ENCODE measurements at regions not wholly inside any gene's neighbourhood (a gene's known extent, or its start where the extent isn't known, plus 50 kb on each side); places are given as distances from the start of the nearest gene placed in this dataset.
"Not testable (repeated sequence)": the region's sequence is repeated elsewhere in the genome, so short reads cannot be mapped to it uniquely, and the experiment has no call there.

- DNase-seq = peak in 1 of 2 donors; percentile 26
Measured at GRCh38 chr4:52376132-52376704, 282.9 kb downstream of the USP46 start.

- no peak for DNase-seq
Measured at GRCh38 chr4:52377563-52377962, 281.5 kb downstream of the USP46 start.

GRCh38 chr4:52407545-52407944, 251.6 kb downstream of the USP46 start:
- DNase-seq = no peak

GRCh38 chr4:52408032-52408431, 251.1 kb downstream of the USP46 start:
- no peak for DNase-seq

- DNase-seq = no peak
Measured at GRCh38 chr4:52408471-52408870, 250.6 kb downstream of the USP46 start.

- not testable (repeated sequence) for DNase-seq
Measured at GRCh38 chr4:52409766-52410165, 249.3 kb downstream of the USP46 start.

- DNase-seq = no peak
Measured at GRCh38 chr4:52410971-52411370, 248.1 kb downstream of the USP46 start.

GRCh38 chr4:52420330-52420729, 238.8 kb downstream of the USP46 start:
- no peak for DNase-seq

GRCh38 chr4:52421811-52422213, 237.3 kb downstream of the USP46 start:
- DNase-seq = no peak

- DNase-seq = no peak
Measured at GRCh38 chr4:52423967-52424366, 235.1 kb downstream of the USP46 start.

- no peak for DNase-seq
Measured at GRCh38 chr4:52425751-52426326, 233.3 kb downstream of the USP46 start.

GRCh38 chr4:52431410-52431809, 227.7 kb downstream of the USP46 start:
- no peak for DNase-seq

GRCh38 chr4:52431869-52432268, 227.2 kb downstream of the USP46 start:
- no peak for DNase-seq

GRCh38 chr4:52442524-52442923, 216.6 kb downstream of the USP46 start:
- not testable (repeated sequence) for DNase-seq

GRCh38 chr4:52472444-52472843, 186.7 kb downstream of the USP46 start:
- no peak for DNase-seq

- DNase-seq = no peak
Measured at GRCh38 chr4:52477191-52477780, 181.8 kb downstream of the USP46 start.

- DNase-seq = no peak
Measured at GRCh38 chr4:52483186-52483890, 175.8 kb downstream of the USP46 start.

GRCh38 chr4:52507774-52508173, 151.3 kb downstream of the USP46 start:
- DNase-seq = no peak

- no peak for DNase-seq
Measured at GRCh38 chr4:52510939-52511565, 148.0 kb downstream of the USP46 start.

- DNase-seq = no peak
Measured at GRCh38 chr4:52511825-52512224, 147.3 kb downstream of the USP46 start.

GRCh38 chr4:52512291-52512690, 146.8 kb downstream of the USP46 start:
- no peak for DNase-seq

GRCh38 chr4:52522093-52522492, 137.0 kb downstream of the USP46 start:
- not testable (repeated sequence) for DNase-seq

- DNase-seq = no peak
Measured at GRCh38 chr4:52529983-52530382, 129.1 kb downstream of the USP46 start.

GRCh38 chr4:52535793-52536192, 123.3 kb downstream of the USP46 start:
- no peak for DNase-seq

Measured in CD4-positive, alpha-beta T cell treated with Interleukin-1 beta for 1 hour (primary cell).